T-helper 17 cell (primary cell): ENCODE measurements at regions not wholly inside any gene's neighbourhood (a gene's known extent, or its start where the extent isn't known, plus 50 kb on each side); places are given as distances from the start of the nearest gene placed in this dataset.
A peak's percentile ranks its signal among the peaks of the same experiment; 100 is the strongest.
"Not testable (repeated sequence)": the region's sequence is repeated elsewhere in the genome, so short reads cannot be mapped to it uniquely, and the experiment has no call there.

Experiments used
- ATAC-seq: fragments of 150-1000 bp; cut with Tn5 transposase; 2 replicates; pipeline ENCODE4 v1.10.0; 2021; ENCODE audit warnings: mild to moderate bottlenecking, moderate library complexity
- DNase-seq, 3 donors: peaks; one replicate each; pipeline versions ENCODE4 v3.0.0 to v3.0.0-alpha.2; 2020 to 2021
- H3K9me3 ChIP-seq: one replicate; pipeline ENCODE4 v1.7.0; 2013; ENCODE audit warnings: low read length, mild to moderate bottlenecking; ENCODE audit not compliant: control insufficient read depth, poor library complexity, severe bottlenecking
- H3K27ac Mint-ChIP-seq: one replicate; pipeline ENCODE4 v1.8.0; 2022; ENCODE audit warnings: mild to moderate bottlenecking, moderate library complexity, mixed read lengths
- H3K27me3 Mint-ChIP-seq: one replicate; pipeline ENCODE4 v1.8.0; 2022; ENCODE audit warnings: mixed read lengths
- H3K36me3 Mint-ChIP-seq: one replicate; pipeline ENCODE4 v1.8.0; 2022; ENCODE audit warnings: low read depth, mixed read lengths
- H3K4me1 Mint-ChIP-seq: one replicate; pipeline ENCODE4 v1.8.0; 2022; ENCODE audit warnings: mild to moderate bottlenecking, mixed read lengths
- H3K4me3 Mint-ChIP-seq: one replicate; pipeline ENCODE4 v1.8.0; 2022; ENCODE audit warnings: mild to moderate bottlenecking, moderate library complexity, mixed read lengths

GRCh38 chr4:7141151-7141834 is 51.0 kb upstream of the SORCS2 start:
- H3K4me3 Mint-ChIP-seq: no peak overlapping the region
- H3K4me1 Mint-ChIP-seq: no peaks in the 10 kb centered on the region

GRCh38 chr4:7140692-7141069 is 51.7 kb upstream of the SORCS2 start:
- H3K4me3 Mint-ChIP-seq: no peak overlapping the region
- no peak for ATAC-seq
- H3K27ac Mint-ChIP-seq: no peak overlapping the region
- H3K27me3 Mint-ChIP-seq: peaks cover 30% of the 10 kb centered on the region
- H3K36me3 Mint-ChIP-seq: no peaks in the 10 kb centered on the region
- no peaks in the 10 kb centered on the region for H3K4me1 Mint-ChIP-seq
- DNase-seq: no peak
- no peaks in the 10 kb centered on the region for H3K9me3 ChIP-seq

More at GRCh38 chr4:7141151-7141834, 51.0 kb upstream of the SORCS2 start:
- Mint-ChIP-seq H3K36me3 (no peaks in the 10 kb centered on the region), H3K27ac (no peak overlapping the region), H3K27me3 (peaks cover 31% of the 10 kb centered on the region)
- DNase-seq (no peak), ATAC-seq (no peak)
- H3K9me3 ChIP-seq: no peaks in the 10 kb centered on the region

GRCh38 chr4:7140062-7140691 is 52.2 kb upstream of the SORCS2 start:
- Mint-ChIP-seq H3K4me3 (no peak overlapping the region), H3K27ac (no peak overlapping the region)
- no peak for ATAC-seq

GRCh38 chr4:7139167-7139982 is 53.0 kb upstream of the SORCS2 start:
- H3K4me3 Mint-ChIP-seq: peak overlapping the region; percentile 45
- H3K36me3 Mint-ChIP-seq: no peaks in the 10 kb centered on the region
- ATAC-seq: no peak
- H3K4me1 Mint-ChIP-seq: no peaks in the 10 kb centered on the region
- DNase-seq: no peak
- peaks cover 19% of the 10 kb centered on the region for H3K27me3 Mint-ChIP-seq
- H3K27ac Mint-ChIP-seq: no peak overlapping the region
- no peaks in the 10 kb centered on the region for H3K9me3 ChIP-seq

More at GRCh38 chr4:7140062-7140691, 52.2 kb upstream of the SORCS2 start:
- Mint-ChIP-seq H3K27me3 (peaks cover 25% of the 10 kb centered on the region), H3K36me3 (no peaks in the 10 kb centered on the region), H3K4me1 (no peaks in the 10 kb centered on the region)
- no peaks in the 10 kb centered on the region for H3K9me3 ChIP-seq
- DNase-seq: no peak

GRCh38 chr4:7138223-7139166 is 53.8 kb upstream of the SORCS2 start:
- no peak for DNase-seq
- ATAC-seq: no peak
- H3K4me1 Mint-ChIP-seq: no peaks in the 10 kb centered on the region
- H3K36me3 Mint-ChIP-seq: no peaks in the 10 kb centered on the region
- no peak overlapping the region for H3K27ac Mint-ChIP-seq
- H3K27me3 Mint-ChIP-seq: peaks cover 19% of the 10 kb centered on the region
- H3K4me3 Mint-ChIP-seq: no peak overlapping the region
- H3K9me3 ChIP-seq: no peaks in the 10 kb centered on the region

- no peak for ATAC-seq
- H3K27ac Mint-ChIP-seq: no peak overlapping the region
- no peak for DNase-seq
These were observed 54.8 kb upstream of the SORCS2 start for GRCh38 chr4:7137326-7138200.

GRCh38 chr4:7136351-7136750 is 56.0 kb upstream of the SORCS2 start:
- Mint-ChIP-seq H3K27ac (no peak overlapping the region), H3K36me3 (no peaks in the 10 kb centered on the region), H3K4me1 (no peaks in the 10 kb centered on the region), H3K27me3 (peaks cover 15% of the 10 kb centered on the region), H3K4me3 (no peak overlapping the region)
- H3K9me3 ChIP-seq: no peaks in the 10 kb centered on the region
- DNase-seq (no peak), ATAC-seq (no peak)

More at GRCh38 chr4:7137326-7138200, 54.8 kb upstream of the SORCS2 start:
- H3K36me3 Mint-ChIP-seq: no peaks in the 10 kb centered on the region
- no peaks in the 10 kb centered on the region for H3K4me1 Mint-ChIP-seq
- H3K27me3 Mint-ChIP-seq: peaks cover 15% of the 10 kb centered on the region
- H3K4me3 Mint-ChIP-seq: no peak overlapping the region
- no peaks in the 10 kb centered on the region for H3K9me3 ChIP-seq

- peak overlapping the region; percentile 17 for H3K27ac Mint-ChIP-seq
- DNase-seq: no peak
- H3K4me3 Mint-ChIP-seq: no peak overlapping the region
- no peaks in the 10 kb centered on the region for H3K4me1 Mint-ChIP-seq
- ATAC-seq: no peak
- H3K27me3 Mint-ChIP-seq: peaks cover 15% of the 10 kb centered on the region
- no peaks in the 10 kb centered on the region for H3K9me3 ChIP-seq
- no peaks in the 10 kb centered on the region for H3K36me3 Mint-ChIP-seq
These were observed 57.0 kb upstream of the SORCS2 start for GRCh38 chr4:7135389-7135746.

- H3K4me3 Mint-ChIP-seq: no peak overlapping the region
These were observed 57.5 kb upstream of the SORCS2 start for GRCh38 chr4:7134737-7135388.

GRCh38 chr4:7133818-7134650 is 58.3 kb upstream of the SORCS2 start:
- H3K27me3 Mint-ChIP-seq, DNase-seq, H3K9me3 ChIP-seq, H3K4me1 Mint-ChIP-seq, H3K36me3 Mint-ChIP-seq, ATAC-seq, H3K27ac Mint-ChIP-seq, H3K4me3 Mint-ChIP-seq: not testable (repeated sequence)

More at GRCh38 chr4:7134737-7135388, 57.5 kb upstream of the SORCS2 start:
- H3K9me3 ChIP-seq: no peaks in the 10 kb centered on the region
- H3K36me3 Mint-ChIP-seq: no peaks in the 10 kb centered on the region
- DNase-seq (no peak), ATAC-seq (no peak)
- peaks cover 10% of the 10 kb centered on the region for H3K27me3 Mint-ChIP-seq
- no peaks in the 10 kb centered on the region for H3K4me1 Mint-ChIP-seq
- H3K27ac Mint-ChIP-seq: peak overlapping the region; percentile 17
